Pancreas (tissue), 10 donors: ENCODE measurements at regions not wholly inside any gene's neighbourhood (a gene's known extent, or its start where the extent isn't known, plus 50 kb on each side); places are given as distances from the start of the nearest gene placed in this dataset.

Source experiments
- ATAC-seq, 4 donors: fragments of 200-7000 bp; cut with Tn5 transposase; one replicate each; pipeline versions ENCODE4 v1.8.0 to v1.9.1; 2020; ENCODE audit warnings: mild to moderate bottlenecking in 4 of 4, moderate library complexity in 4 of 4
- DNase-seq, 6 donors: peaks; one replicate each; pipeline ENCODE4 v3.0.0-alpha.2; 2020
- FAIRE-seq: peaks from 2 replicates; lab custom pipeline; 2012; peaks lifted over from hg19 to GRCh38; lab: Jason Lieb, UNC
- H3K27ac ChIP-seq, 4 donors: fragments of 200-600 bp; sonication (generic); 1 replicate in 3 of 4; 2 replicates in 1 of 4; pipeline versions ENCODE4 v1.5.0 to v1.8.0; 2020
- H3K27me3 ChIP-seq, 4 donors: fragments of 200-600 bp; one replicate each; pipeline ENCODE4 v1.8.0; 2021
- H3K36me3 ChIP-seq, 3 donors: fragments of 200-600 bp; sonication (generic) in 1 of 3; one replicate each; pipeline versions ENCODE4 v1.5.0 to v1.8.0; 2020 to 2021
- H3K4me1 ChIP-seq, 3 donors: fragments of 200-600 bp; one replicate each; pipeline ENCODE4 v1.8.0; 2021
- H3K4me3 ChIP-seq, 4 donors: fragments of 200-600 bp; sonication (generic) in 2 of 4; one replicate each; pipeline versions ENCODE4 v1.5.0 to v1.8.0; 2020 to 2021
- H3K9me3 ChIP-seq, 4 donors: fragments of 200-600 bp; one replicate each; pipeline ENCODE4 v1.8.0; 2021
- CTCF ChIP-seq, 4 donors: fragments of 200-600 bp; sonication (generic) in 3 of 4; IDR thresholded peaks; one replicate each; pipeline versions ENCODE4 v1.5.0 to v1.8.0; 2021; ENCODE audit warnings: antibody characterized with exemption in 4 of 4
- WGBS, 2 donors: extraction: QIAGEN DNeasy Blood & Tissue Kit; methylation state at CpG; one replicate each; pipeline ENCODE4 v1.1.7; 2013; 5-methylcytosine and 5-hydroxymethylcytosine counted together
- intact Hi-C, 3 donors: fragments of 100-400 bp; cut with DNase I; formaldehyde crosslinking; loops; one replicate each; pipeline versions ENCODE4 v1.11.1 to v1.14.2; 2022
- donor health status: healthy with polysubstance abuse.
- donor health status: DM: no; HTN: no; CAD: no; lungs with moderate emphysema.
- donor health status: DM: no; HTN: no; CAD: no.
- donor health status: control.
- donor health status: control.
- donor health status: Bipolar disorder and iron deficiency.
- donor health status: DM: yes; HTN: yes; CAD: no.
- donor health status: DM: no; HTN: no; CAD: no.
- donor health status: DM: no; HTN: no; CAD: no.
- donor health status: DM: yes; HTN: yes; CAD: no.

- H3K4me1 ChIP-seq, result no peaks in the 10 kb centered on the region
- DNase-seq (no peak), ATAC-seq (no peak), FAIRE-seq (no peak)
- H3K36me3 ChIP-seq, result no peaks in the 10 kb centered on the region
- no peaks in the 10 kb centered on the region for H3K27me3 ChIP-seq
- intact Hi-C loops, result no loop called here
- no peak for TF ChIP-seq CTCF (IDR thresholded peaks at IDR 0.05)
- no peak overlapping the region for H3K27ac ChIP-seq
- WGBS, 2 donors, result 28% methylated on average over 3 of the region's 3 CpGs
- H3K4me3 ChIP-seq, result no peak overlapping the region
- no peaks in the 10 kb centered on the region for H3K9me3 ChIP-seq
Measured at GRCh38 chr13:47206111-47206510, 309.3 kb upstream of the HTR2A start.

- TF ChIP-seq CTCF (IDR thresholded peaks at IDR 0.05), result no peak
- Histone ChIP-seq H3K36me3 (no peaks in the 10 kb centered on the region), H3K4me3 (no peak overlapping the region), H3K27ac (no peak overlapping the region), H3K27me3 (no peaks in the 10 kb centered on the region), H3K4me1 (no peaks in the 10 kb centered on the region), H3K9me3 (no peaks in the 10 kb centered on the region)
- 78 to 81% methylated on average over 6 of the region's 6 CpGs for WGBS, 2 donors
- ATAC-seq (no peak), DNase-seq (no peak), FAIRE-seq (no peak)
- intact Hi-C loops, result no loop called here
Measured at GRCh38 chr13:47190696-47191305, 293.9 kb upstream of the HTR2A start.

GRCh38 chr13:47188802-47189201 is 291.9 kb upstream of the HTR2A start:
- Histone ChIP-seq H3K27ac (no peak overlapping the region), H3K27me3 (no peaks in the 10 kb centered on the region), H3K4me1 (no peaks in the 10 kb centered on the region), H3K4me3 (no peak overlapping the region), H3K36me3 (no peaks in the 10 kb centered on the region), H3K9me3 (no peaks in the 10 kb centered on the region)
- intact Hi-C loops, result no loop called here
- DNase-seq (no peak), ATAC-seq (no peak), FAIRE-seq (no peak)
- 77 to 86% methylated on average over 3 of the region's 3 CpGs for WGBS, 2 donors
- no peak for TF ChIP-seq CTCF (IDR thresholded peaks at IDR 0.05)

- Histone ChIP-seq H3K27me3 (no peaks in the 10 kb centered on the region), H3K27ac (no peak overlapping the region), H3K36me3 (no peaks in the 10 kb centered on the region), H3K4me3 (no peak overlapping the region), H3K9me3 (no peaks in the 10 kb centered on the region), H3K4me1 (no peaks in the 10 kb centered on the region)
- no peak for FAIRE-seq
- ATAC-seq, result no peak
- 66 to 93% methylated on average over 2 of the region's 2 CpGs for WGBS, 2 donors
- no peak for DNase-seq
- TF ChIP-seq CTCF (IDR thresholded peaks at IDR 0.05), result no peak
- intact Hi-C loops, result no loop called here
Measured at GRCh38 chr13:47186471-47186870, 289.6 kb upstream of the HTR2A start.

GRCh38 chr13:47184321-47184720 is 287.5 kb upstream of the HTR2A start:
- DNase-seq, result no peak

More at GRCh38 chr13:47184321-47184720, 287.5 kb upstream of the HTR2A start:
- H3K4me1 ChIP-seq, result no peaks in the 10 kb centered on the region
- intact Hi-C loops, result no loop called here
- no peak overlapping the region for H3K4me3 ChIP-seq
- H3K9me3 ChIP-seq, result no peaks in the 10 kb centered on the region
- TF ChIP-seq CTCF (IDR thresholded peaks at IDR 0.05), result no peak
- FAIRE-seq, result no peak
- no peaks in the 10 kb centered on the region for H3K27me3 ChIP-seq
- no peak for ATAC-seq
- H3K36me3 ChIP-seq, result no peaks in the 10 kb centered on the region
- H3K27ac ChIP-seq, result no peak overlapping the region
